Ectodermal cell (in vitro differentiated cells): ENCODE measurements at regions not wholly inside any gene's neighbourhood (a gene's known extent, or its start where the extent isn't known, plus 50 kb on each side); places are given as distances from the start of the nearest gene placed in this dataset.

ENCODE experiments used
- H3K27ac ChIP-seq: 2 replicates; pipeline ENCODE4 v1.7.0; 2013; ENCODE audit warnings: mild to moderate bottlenecking, low read depth, low read length; ENCODE audit not compliant: insufficient read depth, poor library complexity, severe bottlenecking
- H3K27me3 ChIP-seq: 2 replicates; pipeline ENCODE4 v1.7.0; 2013; ENCODE audit warnings: mild to moderate bottlenecking, low read length; ENCODE audit not compliant: insufficient read depth, control insufficient read depth, poor library complexity, severe bottlenecking
- H3K36me3 ChIP-seq: one replicate; pipeline ENCODE4 v1.7.0; 2013; ENCODE audit warnings: low read length; ENCODE audit not compliant: control insufficient read depth, insufficient read depth
- H3K4me1 ChIP-seq: one replicate; pipeline ENCODE4 v1.7.0; 2013; ENCODE audit warnings: low read length; ENCODE audit not compliant: control insufficient read depth, insufficient read depth
- H3K4me3 ChIP-seq: 2 replicates; pipeline ENCODE4 v1.7.0; 2013; ENCODE audit warnings: low read depth, low read length, control low read depth; ENCODE audit not compliant: insufficient read depth
- H3K9me3 ChIP-seq: 2 replicates; pipeline ENCODE4 v1.7.0; 2013; ENCODE audit warnings: mild to moderate bottlenecking, low read length, moderate library complexity; ENCODE audit not compliant: control insufficient read depth
- WGBS, 2 experiments: methylation state at CpG; one replicate each; pipeline ENCODE4 v1.1.7; 2013; ENCODE audit warnings: missing lambda C conversion rate in 2 of 2; 5-methylcytosine and 5-hydroxymethylcytosine counted together

GRCh38 chr10:128571745-128572144 lies 445.5 kb upstream of the MKI67 start:
- Histone ChIP-seq H3K27me3 (no peaks in the 10 kb centered on the region), H3K4me3 (no peak overlapping the region), H3K9me3 (no peaks in the 10 kb centered on the region), H3K27ac (no peak overlapping the region), H3K4me1 (no peaks in the 10 kb centered on the region), H3K36me3 (no peaks in the 10 kb centered on the region)
- 40 to 55% methylated on average over 3 of the region's 3 CpGs for WGBS, 2 experiments

GRCh38 chr10:128572696-128573095 lies 446.5 kb upstream of the MKI67 start:
- 85 to 89% methylated on average over 7 of the region's 7 CpGs for WGBS, 2 experiments
- Histone ChIP-seq H3K9me3 (no peaks in the 10 kb centered on the region), H3K27me3 (no peaks in the 10 kb centered on the region), H3K36me3 (no peaks in the 10 kb centered on the region), H3K27ac (no peak overlapping the region), H3K4me3 (no peak overlapping the region), H3K4me1 (no peaks in the 10 kb centered on the region)

GRCh38 chr10:128573281-128573845 lies 447.1 kb upstream of the MKI67 start:
- H3K27me3 ChIP-seq, result no peaks in the 10 kb centered on the region
- no peaks in the 10 kb centered on the region for H3K36me3 ChIP-seq
- H3K4me1 ChIP-seq, result no peaks in the 10 kb centered on the region
- no peak overlapping the region for H3K4me3 ChIP-seq
- no peak overlapping the region for H3K27ac ChIP-seq
- H3K9me3 ChIP-seq, result no peaks in the 10 kb centered on the region
- WGBS, 2 experiments, result 89 to 92% methylated on average over 15 of the region's 15 CpGs

GRCh38 chr10:128573986-128574385 lies 447.8 kb upstream of the MKI67 start:
- Histone ChIP-seq H3K27me3 (no peaks in the 10 kb centered on the region), H3K4me3 (no peak overlapping the region), H3K4me1 (peaks cover 4% of the 10 kb centered on the region), H3K9me3 (no peaks in the 10 kb centered on the region), H3K27ac (no peak overlapping the region), H3K36me3 (no peaks in the 10 kb centered on the region)
- WGBS, 2 experiments, result 93 to 94% methylated on average over 9 of the region's 9 CpGs

- no peaks in the 10 kb centered on the region for H3K27me3 ChIP-seq
- peaks cover 10% of the 10 kb centered on the region for H3K4me1 ChIP-seq
- no peak overlapping the region for H3K27ac ChIP-seq
- H3K9me3 ChIP-seq, result no peaks in the 10 kb centered on the region
- H3K36me3 ChIP-seq, result no peaks in the 10 kb centered on the region
- WGBS, 2 experiments, result 91 to 92% methylated on average over 16 of the region's 16 CpGs
- H3K4me3 ChIP-seq, result no peak overlapping the region
These were observed 448.5 kb upstream of the MKI67 start for GRCh38 chr10:128574581-128575210.

GRCh38 chr10:128575761-128576160 lies 449.5 kb upstream of the MKI67 start:
- Histone ChIP-seq H3K27ac (no peak overlapping the region), H3K9me3 (no peaks in the 10 kb centered on the region), H3K36me3 (no peaks in the 10 kb centered on the region), H3K27me3 (no peaks in the 10 kb centered on the region), H3K4me1 (peaks cover 18% of the 10 kb centered on the region), H3K4me3 (no peak overlapping the region)
- 92 to 100% methylated on average over 2 of the region's 2 CpGs for WGBS, 2 experiments

GRCh38 chr10:128576336-128576735 lies 450.1 kb upstream of the MKI67 start:
- Histone ChIP-seq H3K4me3 (no peak overlapping the region), H3K36me3 (no peaks in the 10 kb centered on the region), H3K9me3 (no peaks in the 10 kb centered on the region), H3K4me1 (peaks cover 18% of the 10 kb centered on the region), H3K27ac (no peak overlapping the region), H3K27me3 (no peaks in the 10 kb centered on the region)
- WGBS, 2 experiments, result 92 to 93% methylated on average over 11 of the region's 11 CpGs

GRCh38 chr10:128576943-128577670 lies 450.9 kb upstream of the MKI67 start:
- Histone ChIP-seq H3K4me1 (peaks cover 18% of the 10 kb centered on the region), H3K36me3 (no peaks in the 10 kb centered on the region), H3K27ac (no peak overlapping the region), H3K27me3 (no peaks in the 10 kb centered on the region), H3K4me3 (no peak overlapping the region), H3K9me3 (no peaks in the 10 kb centered on the region)
- WGBS, 2 experiments, result 81 to 84% methylated on average over 11 of the region's 11 CpGs

GRCh38 chr10:128577958-128578750 lies 451.9 kb upstream of the MKI67 start:
- Histone ChIP-seq H3K27ac (no peak overlapping the region), H3K4me1 (peaks cover 18% of the 10 kb centered on the region), H3K4me3 (no peak overlapping the region), H3K9me3 (no peaks in the 10 kb centered on the region), H3K27me3 (no peaks in the 10 kb centered on the region), H3K36me3 (no peaks in the 10 kb centered on the region)
- WGBS, 2 experiments, result 93 to 96% methylated on average over 12 to 13 of the region's 13 CpGs

GRCh38 chr10:128578766-128579165 lies 452.5 kb upstream of the MKI67 start:
- 90% methylated on average over 5 of the region's 5 CpGs for WGBS, 2 experiments
- H3K4me1 ChIP-seq, result peaks cover 18% of the 10 kb centered on the region
- H3K9me3 ChIP-seq, result no peaks in the 10 kb centered on the region
- no peak overlapping the region for H3K4me3 ChIP-seq
- H3K36me3 ChIP-seq, result no peaks in the 10 kb centered on the region
- H3K27me3 ChIP-seq, result no peaks in the 10 kb centered on the region
- no peak overlapping the region for H3K27ac ChIP-seq
